NCI-H146 (cell line): ENCODE measurements at regions not wholly inside any gene's neighbourhood (a gene's known extent, or its start where the extent isn't known, plus 50 kb on each side); places are given as distances from the start of the nearest gene placed in this dataset.

Source experiments
- DNase-seq: peaks from one replicate; lab custom pipeline; 2025; lab: John Stamatoyannopoulos, UW

DNA sequence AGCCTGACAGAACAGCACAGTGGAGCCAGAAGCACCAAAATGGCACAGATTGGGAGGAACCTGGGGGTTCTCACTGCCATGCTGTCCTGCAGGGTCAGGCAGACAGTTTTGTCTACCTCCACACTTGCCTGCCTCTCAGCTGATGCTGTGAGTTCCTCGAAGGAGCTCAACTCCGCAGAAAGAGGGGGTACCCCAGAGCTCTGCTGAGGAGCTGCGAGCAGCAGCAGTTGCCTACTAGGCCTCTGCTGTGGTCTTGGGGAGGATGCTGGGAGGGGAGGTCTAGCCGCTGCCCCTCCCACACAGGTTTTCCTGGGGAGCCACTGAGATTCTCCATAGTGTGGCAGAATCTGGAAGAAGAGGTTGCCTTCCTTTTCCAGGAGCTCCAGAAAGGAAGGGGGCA lies 192.5 kb downstream of the FOXD2 start:
- DNase-seq: no peak

- DNase-seq: no peak
Measured at GRCh38 chr1:47631411-47631995, 193.7 kb downstream of the FOXD2 start.

GRCh38 chr1:47635111-47635510 lies 197.3 kb downstream of the FOXD2 start:
- no peak for DNase-seq

DNA sequence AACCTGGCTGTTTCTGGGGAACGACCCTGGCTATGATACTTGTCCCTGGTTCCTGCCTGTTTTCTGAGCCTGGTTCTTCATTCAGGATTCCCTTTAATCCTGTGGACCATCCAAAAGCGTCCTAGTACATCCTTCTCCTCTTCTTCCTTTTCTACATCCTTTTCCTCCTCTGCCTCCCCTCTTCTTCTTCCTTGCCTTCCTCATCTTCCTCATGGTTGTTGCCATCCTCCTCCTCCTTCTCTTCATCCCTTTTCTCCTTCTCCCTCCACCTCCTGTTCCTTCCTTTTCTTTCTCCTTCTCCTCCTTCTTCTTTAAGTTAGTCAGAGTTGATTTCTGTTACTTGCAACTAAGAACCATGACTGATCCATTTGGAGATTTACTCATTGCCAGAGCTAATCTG lies 197.8 kb downstream of the FOXD2 start:
- DNase-seq: no peak

DNA sequence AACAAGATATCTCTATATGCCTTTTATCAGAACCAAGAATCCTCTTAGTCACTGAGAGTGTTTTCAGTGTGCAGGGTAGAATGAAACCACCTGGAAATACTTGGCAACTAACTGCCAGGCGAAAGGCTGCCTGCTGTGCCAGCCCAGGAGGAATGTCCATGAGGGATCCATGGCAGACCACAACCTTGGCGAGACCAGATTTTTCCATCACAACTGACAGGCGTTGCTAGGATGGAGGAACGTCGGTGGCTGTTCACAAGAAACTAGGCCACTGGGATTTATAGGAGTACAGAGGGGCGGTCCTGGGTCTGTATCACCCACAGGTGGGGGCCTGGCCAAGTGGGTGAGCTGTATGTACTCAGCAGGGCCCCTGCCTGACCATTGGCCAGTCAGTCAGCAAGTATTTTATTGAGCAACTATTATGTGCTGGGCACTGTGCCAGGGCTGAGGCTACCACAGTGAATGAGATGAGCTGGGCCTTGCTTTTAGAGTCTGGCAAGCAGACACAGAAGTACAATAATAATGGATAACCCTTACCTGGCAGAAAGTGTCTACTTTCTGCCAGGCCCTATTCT lies 199.4 kb downstream of the FOXD2 start:
- no peak for DNase-seq

DNA sequence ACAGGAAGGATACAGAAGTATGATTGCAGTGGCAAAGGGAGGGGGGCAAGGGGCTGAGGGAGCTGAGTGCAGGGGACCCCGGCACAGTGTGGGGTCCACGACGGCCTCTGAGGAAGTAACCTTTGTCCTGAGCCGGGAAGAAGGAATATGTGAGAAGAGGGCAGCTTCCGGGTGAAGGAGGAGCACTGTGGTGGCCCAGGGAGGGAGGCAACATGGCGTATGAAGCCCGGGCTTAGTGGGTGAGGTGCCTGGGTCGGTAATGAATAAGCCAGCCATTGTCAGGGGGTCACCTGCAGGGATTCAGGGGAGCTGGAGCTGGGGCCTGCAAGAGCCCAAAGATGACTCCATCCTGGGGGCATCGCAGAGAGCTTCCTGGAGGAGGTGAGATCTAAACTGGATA lies 200.4 kb downstream of the FOXD2 start:
- no peak for DNase-seq

DNA sequence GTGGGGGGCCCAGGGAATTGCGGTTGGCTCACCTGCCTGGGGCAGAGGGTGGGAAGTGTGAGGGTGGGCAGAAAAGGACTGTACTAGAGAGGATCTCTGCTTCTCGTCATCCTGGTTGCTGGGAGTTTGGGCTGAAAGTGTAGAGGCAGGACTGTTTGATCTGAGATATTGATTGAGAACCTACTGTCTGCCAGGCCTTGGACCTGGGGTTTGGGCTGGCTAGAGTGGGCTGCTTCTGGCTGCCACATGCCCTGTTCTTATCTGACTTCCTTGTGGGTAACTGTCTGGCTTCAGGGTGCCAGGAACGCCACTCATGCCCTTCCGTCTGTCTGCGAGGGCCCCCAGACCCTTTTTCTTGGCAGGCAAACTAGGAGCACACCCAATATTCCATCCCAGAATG lies 200.9 kb downstream of the FOXD2 start:
- no peak for DNase-seq

DNA sequence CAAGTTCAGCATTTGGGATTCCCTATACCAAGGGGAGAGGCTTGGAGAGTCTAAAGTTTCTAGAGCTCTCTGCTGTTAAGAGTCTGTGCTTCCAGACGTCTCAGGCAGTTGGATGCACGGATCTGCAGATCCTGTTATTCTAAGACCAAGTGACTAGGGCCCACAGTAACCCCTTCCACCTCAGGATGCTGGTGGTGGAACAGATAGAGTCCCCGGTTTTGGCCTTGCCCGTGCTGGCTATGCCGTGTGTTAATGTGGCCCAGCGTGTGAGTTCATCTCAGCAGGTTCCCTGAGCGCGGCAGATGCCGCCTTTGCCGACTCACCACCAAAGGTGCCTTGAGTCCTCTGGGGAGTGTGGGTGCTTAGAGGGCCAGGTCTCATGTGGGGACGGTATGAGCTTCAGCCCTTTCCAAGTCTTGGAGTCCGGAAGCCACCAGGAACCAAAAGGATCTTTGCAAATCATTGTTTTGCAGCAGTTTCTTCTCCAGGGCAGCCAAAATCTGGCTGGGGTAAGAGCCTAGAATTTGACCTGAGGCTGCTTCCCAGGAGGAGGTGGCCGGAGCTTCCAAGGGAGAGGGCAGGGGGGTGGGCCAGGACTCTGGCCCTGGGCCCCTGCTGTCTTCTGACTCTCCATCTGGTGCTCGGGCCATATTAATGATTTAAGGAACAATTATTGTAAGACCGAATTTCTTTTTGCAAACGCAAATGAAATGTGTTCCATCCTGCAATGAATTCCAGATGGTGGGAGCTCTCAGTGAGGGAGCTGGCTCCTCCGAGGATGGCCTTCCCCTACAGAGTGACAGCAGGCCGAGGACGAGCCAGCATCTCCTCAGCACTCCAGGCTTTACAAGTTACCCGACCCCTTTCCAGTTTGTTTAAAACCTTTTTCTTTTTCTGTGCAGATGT lies 205.7 kb downstream of the FOXD2 start:
- no peak for DNase-seq

DNA sequence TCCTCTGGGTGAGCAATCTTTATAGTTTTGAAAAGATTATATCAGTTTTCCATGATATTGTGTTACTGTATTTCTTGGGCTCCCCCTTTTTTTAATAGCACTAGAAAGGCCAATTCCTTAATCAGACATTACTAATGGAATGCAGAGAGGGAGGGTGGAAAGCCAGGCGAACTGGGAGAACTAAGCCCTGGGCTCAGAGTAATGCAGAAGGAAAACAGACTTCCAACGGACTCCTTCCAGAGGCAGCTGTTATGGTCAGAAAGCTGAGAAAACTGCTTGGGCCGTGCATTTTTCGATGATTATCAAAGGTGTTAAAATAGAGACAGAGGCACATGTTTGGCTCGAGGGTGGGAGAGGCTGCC lies 206.3 kb downstream of the FOXD2 start:
- no peak for DNase-seq

DNA sequence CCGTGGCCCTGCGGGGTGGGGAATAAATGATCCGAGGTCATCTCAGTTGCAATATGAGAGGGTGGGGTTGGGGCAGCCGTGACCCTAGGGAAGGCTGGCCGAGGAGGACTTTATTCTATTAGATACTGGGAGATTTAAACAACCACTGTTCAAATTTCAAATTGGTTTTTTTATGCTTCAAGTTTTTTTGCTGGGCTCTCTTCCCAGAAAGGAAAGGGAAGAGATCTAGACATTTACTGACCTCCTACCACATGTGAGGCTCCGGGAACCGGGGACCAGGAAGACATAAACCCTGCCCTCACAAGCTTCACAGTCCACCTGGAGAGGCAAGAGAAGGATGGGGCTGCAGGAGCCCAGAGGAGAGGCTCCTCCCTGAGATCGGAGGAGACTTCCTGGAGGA lies 207.3 kb downstream of the FOXD2 start:
- no peak for DNase-seq

DNA sequence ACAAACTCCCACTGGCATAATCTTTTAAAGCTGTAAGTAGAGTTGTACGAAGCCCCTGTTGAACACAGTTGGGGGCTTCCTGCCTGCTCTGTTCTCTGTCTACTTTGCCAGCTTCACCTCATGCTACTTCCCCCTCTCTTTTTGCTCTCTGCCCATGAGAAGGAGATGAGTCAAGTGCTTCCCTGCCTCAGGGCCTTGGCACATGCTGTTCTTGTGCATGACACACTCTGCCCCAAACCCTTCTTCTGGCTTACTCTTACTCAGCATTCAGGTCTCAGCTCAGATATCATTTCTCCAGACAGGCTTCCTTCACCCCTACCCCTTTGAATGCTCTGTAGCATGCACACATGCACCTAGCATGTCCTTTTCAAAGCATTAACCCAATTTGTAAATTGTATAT lies 208.8 kb downstream of the FOXD2 start:
- DNase-seq: no peak

- no peak for DNase-seq
Measured at GRCh38 chr1:47647327-47647845, 209.5 kb downstream of the FOXD2 start.

DNA sequence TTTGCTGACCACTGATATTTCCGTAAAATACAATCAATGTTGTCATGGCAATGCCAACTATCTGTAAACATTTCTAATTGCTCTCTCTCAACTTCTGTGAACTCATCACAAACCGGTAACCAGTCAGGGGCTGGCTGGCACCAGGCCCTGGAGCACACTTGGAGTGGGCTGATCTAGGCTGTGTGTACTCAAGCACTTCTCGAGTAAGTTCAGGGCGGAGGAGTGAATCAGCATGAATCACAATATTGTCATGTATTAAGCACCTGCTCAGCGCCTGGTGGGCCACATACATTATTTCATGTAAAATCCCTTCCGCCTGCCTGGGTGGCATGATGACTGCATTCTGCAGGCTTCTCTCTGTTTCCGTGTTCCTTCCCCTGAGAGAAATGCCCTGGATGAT lies 212.4 kb downstream of the FOXD2 start:
- DNase-seq: no peak

- no peak for DNase-seq
Measured at GRCh38 chr1:47650611-47651010, 212.8 kb downstream of the FOXD2 start.

DNA sequence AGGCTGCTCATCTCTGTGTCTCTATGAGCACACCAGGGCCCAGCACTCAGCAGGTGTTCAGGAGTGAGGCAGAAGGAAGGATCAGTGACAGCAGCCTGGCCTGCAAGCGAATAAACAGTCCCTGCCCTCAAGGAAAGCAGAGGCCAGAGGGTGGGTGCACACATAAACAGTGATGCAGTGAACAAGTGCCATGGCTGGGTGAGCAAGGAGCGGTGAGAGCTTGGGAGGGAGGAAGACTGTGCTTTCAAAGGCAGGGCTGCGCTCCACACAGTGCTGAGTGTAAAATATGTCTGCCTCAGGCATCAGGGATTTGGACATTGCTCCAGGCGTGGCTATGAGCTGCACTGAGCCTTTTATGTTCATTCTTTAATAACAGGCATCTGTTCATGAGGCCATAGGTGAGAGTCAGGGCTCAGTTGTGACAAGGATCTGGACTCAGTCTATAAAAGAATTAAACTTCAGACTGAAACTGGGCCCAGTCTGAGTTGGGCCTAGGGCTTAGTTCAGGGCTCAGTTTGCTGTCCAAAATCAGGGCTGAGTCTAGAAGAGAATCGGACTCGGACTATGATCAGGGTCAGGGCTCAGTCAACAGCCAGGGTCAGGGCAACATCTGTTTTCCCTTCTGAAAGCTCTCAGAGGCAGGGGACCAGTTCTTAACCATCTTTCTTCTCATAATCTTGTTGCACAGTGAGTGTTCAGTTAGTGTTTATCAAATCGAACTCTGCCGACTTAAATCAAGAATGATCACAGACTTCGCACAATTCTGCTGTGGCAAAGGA lies 213.7 kb downstream of the FOXD2 start:
- no peak for DNase-seq

DNA sequence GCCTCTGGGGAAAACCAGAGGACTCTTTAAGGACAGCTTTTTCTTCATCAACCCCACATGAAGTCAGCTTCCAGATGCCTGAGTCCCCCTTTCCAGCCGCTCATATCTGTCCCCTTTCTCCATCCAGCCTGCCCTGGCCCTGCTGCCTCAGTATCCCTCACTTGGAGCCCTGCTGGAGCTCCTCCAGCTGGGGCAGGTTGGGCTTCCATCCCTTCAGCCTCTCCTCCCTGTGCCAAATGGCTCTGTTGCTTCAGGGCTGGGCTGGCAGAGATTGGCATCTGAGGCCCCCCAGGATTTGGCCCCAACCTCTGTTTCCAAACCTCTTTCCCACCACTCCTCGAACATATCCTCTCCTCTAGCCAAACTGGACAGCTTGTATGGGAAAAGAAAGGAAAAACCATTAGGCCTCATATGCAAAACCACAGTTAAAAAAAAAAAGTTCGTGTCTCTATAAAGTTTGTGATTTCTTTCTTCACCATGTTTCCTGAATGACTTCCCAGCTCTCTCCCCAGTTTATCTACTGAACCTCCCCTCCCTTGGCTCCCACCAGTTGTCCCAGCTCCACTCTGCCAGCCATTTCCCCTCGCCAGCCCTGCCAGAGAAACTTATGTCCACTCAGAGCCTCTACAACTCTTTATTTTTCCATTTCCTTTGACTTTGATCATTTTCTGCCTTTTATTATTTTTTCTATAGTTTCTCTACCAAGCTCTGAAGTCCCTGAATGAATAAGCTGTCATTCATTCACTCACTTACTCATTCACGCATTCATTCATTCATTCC lies 217.9 kb downstream of the FOXD2 start:
- no peak for DNase-seq

DNA sequence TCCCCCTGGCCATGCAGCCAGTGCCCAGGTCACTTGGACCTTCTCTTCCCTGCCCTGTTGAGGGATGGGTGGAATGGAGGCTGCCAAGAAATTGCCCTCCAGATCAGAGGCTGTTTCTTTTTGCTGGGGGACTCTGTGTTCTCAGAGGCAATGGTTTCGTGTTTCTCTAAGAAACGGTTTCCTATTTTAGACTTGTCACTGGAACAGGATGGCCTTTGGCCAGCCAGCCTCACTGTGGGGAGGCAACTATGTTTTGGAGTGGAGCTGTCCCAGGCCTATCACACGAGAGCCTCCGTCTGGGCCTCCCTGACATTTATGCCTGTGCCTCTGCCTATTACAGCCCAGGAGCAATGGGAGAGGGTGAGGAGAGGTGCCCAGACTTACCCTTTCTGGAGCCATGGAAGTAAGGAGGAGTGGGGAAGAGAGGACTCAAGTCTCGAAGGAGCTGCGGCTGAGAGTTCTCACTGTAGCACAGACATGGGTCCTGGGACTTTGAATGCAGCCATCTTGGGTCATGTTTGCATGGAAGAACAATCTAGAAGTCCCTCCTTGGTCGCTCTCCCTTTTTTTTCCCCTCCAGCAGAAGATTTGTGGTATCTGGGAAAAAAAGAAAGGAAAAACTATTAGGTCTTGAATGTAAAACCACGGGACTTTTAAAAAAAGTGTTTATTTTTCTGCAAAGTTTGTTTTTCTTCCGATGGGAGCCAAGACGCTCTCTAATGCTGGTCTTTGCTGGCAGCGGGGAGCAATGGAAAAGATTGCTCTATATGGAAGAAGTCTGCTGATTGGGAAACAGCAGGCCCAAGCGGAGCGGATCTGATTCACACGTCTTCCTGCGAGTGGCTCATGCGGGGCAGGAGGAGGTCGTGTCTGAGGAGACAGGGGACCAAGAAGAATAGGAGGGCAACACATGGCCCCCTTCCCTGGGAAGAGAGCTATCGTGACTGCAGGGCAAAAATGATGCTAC lies 219.2 kb downstream of the FOXD2 start:
- no peak for DNase-seq

DNA sequence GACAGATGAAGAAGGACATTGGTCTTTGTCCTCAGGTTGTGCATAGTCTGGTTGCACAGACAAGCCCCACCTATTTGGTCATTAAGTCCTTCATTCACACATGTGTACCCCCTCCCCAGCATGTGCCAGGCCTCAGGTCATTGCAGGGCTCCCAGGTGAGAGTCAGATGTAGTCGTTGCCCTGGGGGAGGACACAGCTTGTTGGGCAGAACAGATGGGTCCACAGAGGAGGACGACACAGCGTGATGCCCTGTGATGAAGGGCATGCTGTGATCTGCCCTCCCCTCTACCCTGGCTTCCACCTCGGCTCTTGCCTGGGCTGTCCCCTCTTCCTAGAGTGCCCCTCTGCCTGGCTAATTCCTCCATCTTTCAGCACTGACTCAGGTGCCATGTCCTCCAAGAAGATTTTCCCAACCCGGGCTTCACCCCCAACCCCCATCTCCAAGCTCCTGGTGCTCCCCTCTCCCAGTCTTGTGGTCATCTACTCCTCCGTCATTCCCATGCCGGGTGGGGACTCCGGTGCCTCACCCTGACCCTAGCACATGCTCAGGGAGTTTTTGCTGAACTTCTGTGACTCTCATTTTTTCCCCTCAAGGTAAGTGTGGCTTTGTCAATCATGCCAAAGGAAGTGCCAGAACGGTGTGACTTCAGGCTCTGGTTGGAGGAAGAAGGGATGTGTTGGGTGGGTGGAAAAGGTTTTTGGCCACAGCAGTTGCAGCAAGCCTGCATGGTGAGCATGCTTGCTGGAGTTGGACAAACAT lies 220.5 kb downstream of the FOXD2 start:
- no peak for DNase-seq

DNA sequence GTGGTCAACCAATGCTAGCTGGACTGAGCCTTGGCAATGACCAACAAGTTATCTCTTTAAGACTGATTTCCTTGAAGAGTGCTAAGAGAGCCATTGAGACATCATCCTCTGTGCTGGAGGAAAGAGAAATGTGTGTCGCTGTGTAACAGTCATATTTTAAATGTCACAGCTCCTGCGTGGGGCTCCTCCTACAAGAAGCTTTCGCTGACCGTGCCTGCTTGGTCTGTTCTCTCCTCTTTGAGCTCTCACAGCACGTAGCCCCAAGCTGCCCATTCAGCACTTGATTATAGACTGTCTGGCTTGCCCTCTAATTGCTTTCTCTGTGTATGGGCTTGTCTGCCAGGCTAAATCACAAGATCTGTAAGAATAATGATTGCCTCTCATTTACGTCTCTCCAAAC lies 221.3 kb downstream of the FOXD2 start:
- DNase-seq: no peak

DNA sequence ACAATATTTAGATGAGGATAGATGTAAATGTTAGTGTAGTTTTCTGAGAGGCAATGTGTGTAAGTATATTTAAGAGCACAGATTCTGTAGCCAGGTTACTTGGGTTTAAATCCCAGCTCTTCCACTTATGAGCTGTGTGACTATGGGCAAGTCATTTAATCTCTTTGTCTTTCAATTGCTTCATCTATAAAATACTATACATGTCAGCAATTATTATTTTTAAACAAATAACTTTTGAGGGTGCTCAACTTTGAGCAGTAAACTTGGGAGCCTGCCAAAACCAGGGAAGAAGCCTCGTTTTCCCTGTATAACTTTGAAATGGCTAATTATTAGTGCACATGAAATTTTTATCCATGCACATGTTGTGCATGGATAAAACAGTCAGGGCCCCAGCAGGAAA lies 222.8 kb downstream of the FOXD2 start:
- DNase-seq: no peak
